ENCODE measurements at regions not wholly inside any gene's neighbourhood (a gene's known extent, or its start where the extent isn't known, plus 50 kb on each side); places are given as distances from the start of the nearest gene placed in this dataset.

DNA sequence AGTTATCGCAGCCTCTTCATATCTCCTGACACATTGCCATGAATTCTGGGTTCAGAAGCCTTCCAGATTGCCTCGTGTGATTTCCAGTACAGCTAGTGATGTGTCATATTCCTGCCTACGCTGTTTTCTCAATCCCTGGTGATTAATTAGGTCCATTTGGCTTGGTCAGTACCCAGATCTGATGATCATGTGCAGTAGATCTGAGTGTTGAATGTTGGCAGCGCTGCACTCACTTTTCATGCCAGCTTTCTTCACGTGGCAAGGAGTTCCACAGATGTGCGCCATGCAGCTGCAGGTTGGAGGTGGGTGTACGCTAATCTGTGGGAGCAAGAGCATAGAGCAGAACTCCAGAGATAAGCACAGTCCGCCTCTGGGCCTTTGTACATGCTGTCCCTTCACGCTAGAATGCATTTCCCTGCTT, 86.9 kb upstream of the COL6A5 start (continued):
- TF ChIP-seq, protein P1, sequence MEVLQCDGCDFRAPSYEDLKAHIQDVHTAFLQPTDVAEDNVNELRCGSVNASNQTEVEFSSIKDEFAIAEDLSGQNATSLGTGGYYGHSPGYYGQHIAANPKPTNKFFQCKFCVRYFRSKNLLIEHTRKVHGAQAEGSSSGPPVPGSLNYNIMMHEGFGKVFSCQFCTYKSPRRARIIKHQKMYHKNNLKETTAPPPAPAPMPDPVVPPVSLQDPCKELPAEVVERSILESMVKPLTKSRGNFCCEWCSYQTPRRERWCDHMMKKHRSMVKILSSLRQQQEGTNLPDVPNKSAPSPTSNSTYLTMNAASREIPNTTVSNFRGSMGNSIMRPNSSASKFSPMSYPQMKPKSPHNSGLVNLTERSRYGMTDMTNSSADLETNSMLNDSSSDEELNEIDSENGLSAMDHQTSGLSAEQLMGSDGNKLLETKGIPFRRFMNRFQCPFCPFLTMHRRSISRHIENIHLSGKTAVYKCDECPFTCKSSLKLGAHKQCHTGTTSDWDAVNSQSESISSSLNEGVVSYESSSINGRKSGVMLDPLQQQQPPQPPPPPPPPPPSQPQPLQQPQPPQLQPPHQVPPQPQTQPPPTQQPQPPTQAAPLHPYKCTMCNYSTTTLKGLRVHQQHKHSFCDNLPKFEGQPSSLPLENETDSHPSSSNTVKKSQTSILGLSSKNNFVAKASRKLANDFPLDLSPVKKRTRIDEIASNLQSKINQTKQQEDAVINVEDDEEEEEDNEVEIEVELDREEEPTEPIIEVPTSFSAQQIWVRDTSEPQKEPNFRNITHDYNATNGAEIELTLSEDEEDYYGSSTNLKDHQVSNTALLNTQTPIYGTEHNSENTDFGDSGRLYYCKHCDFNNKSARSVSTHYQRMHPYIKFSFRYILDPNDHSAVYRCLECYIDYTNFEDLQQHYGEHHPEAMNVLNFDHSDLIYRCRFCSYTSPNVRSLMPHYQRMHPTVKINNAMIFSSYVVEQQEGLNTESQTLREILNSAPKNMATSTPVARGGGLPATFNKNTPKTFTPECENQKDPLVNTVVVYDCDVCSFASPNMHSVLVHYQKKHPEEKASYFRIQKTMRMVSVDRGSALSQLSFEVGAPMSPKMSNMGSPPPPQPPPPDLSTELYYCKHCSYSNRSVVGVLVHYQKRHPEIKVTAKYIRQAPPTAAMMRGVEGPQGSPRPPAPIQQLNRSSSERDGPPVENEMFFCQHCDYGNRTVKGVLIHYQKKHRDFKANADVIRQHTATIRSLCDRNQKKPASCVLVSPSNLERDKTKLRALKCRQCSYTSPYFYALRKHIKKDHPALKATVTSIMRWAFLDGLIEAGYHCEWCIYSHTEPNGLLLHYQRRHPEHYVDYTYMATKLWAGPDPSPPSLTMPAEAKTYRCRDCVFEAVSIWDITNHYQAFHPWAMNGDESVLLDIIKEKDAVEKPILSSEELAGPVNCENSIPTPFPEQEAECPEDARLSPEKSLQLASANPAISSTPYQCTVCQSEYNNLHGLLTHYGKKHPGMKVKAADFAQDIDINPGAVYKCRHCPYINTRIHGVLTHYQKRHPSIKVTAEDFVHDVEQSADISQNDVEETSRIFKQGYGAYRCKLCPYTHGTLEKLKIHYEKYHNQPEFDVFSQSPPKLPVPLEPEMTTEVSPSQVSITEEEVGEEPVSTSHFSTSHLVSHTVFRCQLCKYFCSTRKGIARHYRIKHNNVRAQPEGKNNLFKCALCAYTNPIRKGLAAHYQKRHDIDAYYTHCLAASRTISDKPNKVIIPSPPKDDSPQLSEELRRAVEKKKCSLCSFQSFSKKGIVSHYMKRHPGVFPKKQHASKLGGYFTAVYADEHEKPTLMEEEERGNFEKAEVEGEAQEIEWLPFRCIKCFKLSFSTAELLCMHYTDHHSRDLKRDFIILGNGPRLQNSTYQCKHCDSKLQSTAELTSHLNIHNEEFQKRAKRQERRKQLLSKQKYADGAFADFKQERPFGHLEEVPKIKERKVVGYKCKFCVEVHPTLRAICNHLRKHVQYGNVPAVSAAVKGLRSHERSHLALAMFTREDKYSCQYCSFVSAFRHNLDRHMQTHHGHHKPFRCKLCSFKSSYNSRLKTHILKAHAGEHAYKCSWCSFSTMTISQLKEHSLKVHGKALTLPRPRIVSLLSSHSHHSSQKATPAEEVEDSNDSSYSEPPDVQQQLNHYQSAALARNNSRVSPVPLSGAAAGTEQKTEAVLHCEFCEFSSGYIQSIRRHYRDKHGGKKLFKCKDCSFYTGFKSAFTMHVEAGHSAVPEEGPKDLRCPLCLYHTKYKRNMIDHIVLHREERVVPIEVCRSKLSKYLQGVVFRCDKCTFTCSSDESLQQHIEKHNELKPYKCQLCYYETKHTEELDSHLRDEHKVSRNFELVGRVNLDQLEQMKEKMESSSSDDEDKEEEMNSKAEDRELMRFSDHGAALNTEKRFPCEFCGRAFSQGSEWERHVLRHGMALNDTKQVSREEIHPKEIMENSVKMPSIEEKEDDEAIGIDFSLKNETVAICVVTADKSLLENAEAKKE (CRISPR knock-in tag; IDR thresholded peaks at IDR 0.05), result no peak
- TF ChIP-seq JUNB (IDR thresholded peaks at IDR 0.05; ENCODE audit: unreplicated experiment) (no peak), STAT1 (IDR thresholded peaks at IDR 0.05; ENCODE audit: unreplicated experiment) (no peak), ZNF114 (CRISPR knock-in tag; IDR thresholded peaks at IDR 0.05) (no peak), ZNF331 (CRISPR knock-in tag; IDR thresholded peaks at IDR 0.05; ENCODE audit: low read depth) (no peak), CREB1 (CRISPR knock-in tag; IDR thresholded peaks at IDR 0.05; ENCODE audit: low read depth) (no peak), EZH2phosphoT487 (IDR thresholded peaks at IDR 0.05; ENCODE audit: unreplicated experiment) (no peak), NANOG (IDR thresholded peaks at IDR 0.05; ENCODE audit: borderline replicate concordance) (no peak)
- TF ChIP-seq, protein P2, sequence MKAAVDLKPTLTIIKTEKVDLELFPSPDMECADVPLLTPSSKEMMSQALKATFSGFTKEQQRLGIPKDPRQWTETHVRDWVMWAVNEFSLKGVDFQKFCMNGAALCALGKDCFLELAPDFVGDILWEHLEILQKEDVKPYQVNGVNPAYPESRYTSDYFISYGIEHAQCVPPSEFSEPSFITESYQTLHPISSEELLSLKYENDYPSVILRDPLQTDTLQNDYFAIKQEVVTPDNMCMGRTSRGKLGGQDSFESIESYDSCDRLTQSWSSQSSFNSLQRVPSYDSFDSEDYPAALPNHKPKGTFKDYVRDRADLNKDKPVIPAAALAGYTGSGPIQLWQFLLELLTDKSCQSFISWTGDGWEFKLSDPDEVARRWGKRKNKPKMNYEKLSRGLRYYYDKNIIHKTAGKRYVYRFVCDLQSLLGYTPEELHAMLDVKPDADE (IDR thresholded peaks at IDR 0.05), result no peak
- TF ChIP-seq, protein P3, sequence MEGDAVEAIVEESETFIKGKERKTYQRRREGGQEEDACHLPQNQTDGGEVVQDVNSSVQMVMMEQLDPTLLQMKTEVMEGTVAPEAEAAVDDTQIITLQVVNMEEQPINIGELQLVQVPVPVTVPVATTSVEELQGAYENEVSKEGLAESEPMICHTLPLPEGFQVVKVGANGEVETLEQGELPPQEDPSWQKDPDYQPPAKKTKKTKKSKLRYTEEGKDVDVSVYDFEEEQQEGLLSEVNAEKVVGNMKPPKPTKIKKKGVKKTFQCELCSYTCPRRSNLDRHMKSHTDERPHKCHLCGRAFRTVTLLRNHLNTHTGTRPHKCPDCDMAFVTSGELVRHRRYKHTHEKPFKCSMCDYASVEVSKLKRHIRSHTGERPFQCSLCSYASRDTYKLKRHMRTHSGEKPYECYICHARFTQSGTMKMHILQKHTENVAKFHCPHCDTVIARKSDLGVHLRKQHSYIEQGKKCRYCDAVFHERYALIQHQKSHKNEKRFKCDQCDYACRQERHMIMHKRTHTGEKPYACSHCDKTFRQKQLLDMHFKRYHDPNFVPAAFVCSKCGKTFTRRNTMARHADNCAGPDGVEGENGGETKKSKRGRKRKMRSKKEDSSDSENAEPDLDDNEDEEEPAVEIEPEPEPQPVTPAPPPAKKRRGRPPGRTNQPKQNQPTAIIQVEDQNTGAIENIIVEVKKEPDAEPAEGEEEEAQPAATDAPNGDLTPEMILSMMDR (conservative IDR thresholded peaks at IDR 0.05; ENCODE audit: low read depth in 2 of 2), result no peak

Data from GM23338 (cell line).